GM19035 (cell line): ENCODE measurements at regions not wholly inside any gene's neighbourhood (a gene's known extent, or its start where the extent isn't known, plus 50 kb on each side); places are given as distances from the start of the nearest gene placed in this dataset.
"Not testable (repeated sequence)": the region's sequence is repeated elsewhere in the genome, so short reads cannot be mapped to it uniquely, and the experiment has no call there.

Experiments
- ATAC-seq: cut with Tn5 transposase; IDR thresholded peaks from one replicate; pipeline ENCODE4 v1.9.1; 2021; ENCODE audit not compliant: unreplicated experiment

GRCh38 chr2:133624551-133624950 is 56.3 kb upstream of the NCKAP5 start:
- ATAC-seq = no peak

- ATAC-seq = no peak
These were observed 59.5 kb upstream of the NCKAP5 start for GRCh38 chr2:133627741-133628140.

- no peak for ATAC-seq
These were observed 65.0 kb upstream of the NCKAP5 start for GRCh38 chr2:133633309-133633708.

GRCh38 chr2:133633881-133634409 is 65.7 kb upstream of the NCKAP5 start:
- ATAC-seq = no peak

GRCh38 chr2:133635131-133635530 is 66.9 kb upstream of the NCKAP5 start:
- ATAC-seq = no peak

GRCh38 chr2:133636287-133636686 is 68.0 kb upstream of the NCKAP5 start:
- ATAC-seq = no peak

- no peak for ATAC-seq
These were observed 71.8 kb upstream of the NCKAP5 start for GRCh38 chr2:133640103-133640502.

- ATAC-seq = no peak
These were observed 73.2 kb upstream of the NCKAP5 start for GRCh38 chr2:133641497-133641896.

GRCh38 chr2:133641942-133642725 is 73.9 kb upstream of the NCKAP5 start:
- ATAC-seq = no peak

- ATAC-seq = no peak
These were observed 74.5 kb upstream of the NCKAP5 start for GRCh38 chr2:133642791-133643191.

GRCh38 chr2:133643863-133644262 is 75.6 kb upstream of the NCKAP5 start:
- no peak for ATAC-seq

- no peak for ATAC-seq
These were observed 76.6 kb upstream of the NCKAP5 start for GRCh38 chr2:133644846-133645245.

- not testable (repeated sequence) for ATAC-seq
These were observed 79.1 kb upstream of the NCKAP5 start for GRCh38 chr2:133647386-133647785.

- no peak for ATAC-seq
These were observed 83.6 kb upstream of the NCKAP5 start for GRCh38 chr2:133651861-133652260.

GRCh38 chr2:133652398-133652797 is 84.1 kb upstream of the NCKAP5 start:
- ATAC-seq = no peak

- no peak for ATAC-seq
These were observed 84.8 kb upstream of the NCKAP5 start for GRCh38 chr2:133653056-133653455.

- ATAC-seq = no peak
These were observed 86.7 kb upstream of the NCKAP5 start for GRCh38 chr2:133654949-133655348.

GRCh38 chr2:133655610-133656009 is 87.3 kb upstream of the NCKAP5 start:
- no peak for ATAC-seq

GRCh38 chr2:133657591-133657990 is 89.3 kb upstream of the NCKAP5 start:
- ATAC-seq = no peak

- ATAC-seq = no peak
These were observed 90.0 kb upstream of the NCKAP5 start for GRCh38 chr2:133658020-133658903.

- ATAC-seq = no peak
These were observed 92.2 kb upstream of the NCKAP5 start for GRCh38 chr2:133660510-133660909.

GRCh38 chr2:133661392-133661791 is 93.1 kb upstream of the NCKAP5 start:
- no peak for ATAC-seq
